Activated B cell treated with CpG ODN at 0.5 μM for 24 hours (primary cell): ENCODE measurements at regions not wholly inside any gene's neighbourhood (a gene's known extent, or its start where the extent isn't known, plus 50 kb on each side); places are given as distances from the start of the nearest gene placed in this dataset.

Experiments used
- ATAC-seq: fragments of 200-7000 bp; cut with Tn5 transposase; one replicate; pipeline ENCODE4 v1.10.0; 2021; ENCODE audit warnings: low read depth, mild to moderate bottlenecking, moderate library complexity
- CTCF ChIA-PET: fragments of 350-600 bp; sonication (Branson Sonifier 250); formaldehyde crosslinking; loops from one replicate; lab custom pipeline; 2021; ENCODE audit warnings: antibody characterized with exemption; lab: Charles Lee
- POLR2A ChIA-PET: fragments of 350-600 bp; sonication (Branson Sonifier 250); formaldehyde crosslinking; loops from one replicate; lab custom pipeline; 2021; ENCODE audit warnings: antibody characterized with exemption; lab: Charles Lee
- DNase-seq: peaks from one replicate; pipeline ENCODE4 v3.0.0; 2022
- H3K27ac Mint-ChIP-seq: one replicate; pipeline ENCODE4 v1.8.0; 2020; ENCODE audit warnings: mixed read lengths
- H3K27me3 Mint-ChIP-seq: one replicate; pipeline ENCODE4 v1.8.0; 2021; ENCODE audit warnings: mixed read lengths
- H3K36me3 Mint-ChIP-seq: one replicate; pipeline ENCODE4 v1.8.0; 2021; ENCODE audit warnings: low read depth, mixed read lengths
- H3K4me1 Mint-ChIP-seq: one replicate; pipeline ENCODE4 v1.8.0; 2021; ENCODE audit warnings: mixed read lengths
- H3K4me3 Mint-ChIP-seq: one replicate; pipeline ENCODE4 v1.8.0; 2020; ENCODE audit warnings: mild to moderate bottlenecking, mixed read lengths
- H3K9me3 Mint-ChIP-seq: one replicate; pipeline ENCODE4 v1.8.0; 2020; ENCODE audit warnings: mixed read lengths
- intact Hi-C: fragments of 100-400 bp; cut with micrococcal nuclease; formaldehyde crosslinking; loops from one replicate; pipeline ENCODE4 v1.15.1; 2024
- TF ChIP-seq, protein P1 (sequence below): fragments of 200-600 bp; IDR thresholded peaks from one replicate; pipeline ENCODE4 v1.8.0; 2022; ENCODE audit warnings: antibody characterized with exemption, mild to moderate bottlenecking

DNA sequence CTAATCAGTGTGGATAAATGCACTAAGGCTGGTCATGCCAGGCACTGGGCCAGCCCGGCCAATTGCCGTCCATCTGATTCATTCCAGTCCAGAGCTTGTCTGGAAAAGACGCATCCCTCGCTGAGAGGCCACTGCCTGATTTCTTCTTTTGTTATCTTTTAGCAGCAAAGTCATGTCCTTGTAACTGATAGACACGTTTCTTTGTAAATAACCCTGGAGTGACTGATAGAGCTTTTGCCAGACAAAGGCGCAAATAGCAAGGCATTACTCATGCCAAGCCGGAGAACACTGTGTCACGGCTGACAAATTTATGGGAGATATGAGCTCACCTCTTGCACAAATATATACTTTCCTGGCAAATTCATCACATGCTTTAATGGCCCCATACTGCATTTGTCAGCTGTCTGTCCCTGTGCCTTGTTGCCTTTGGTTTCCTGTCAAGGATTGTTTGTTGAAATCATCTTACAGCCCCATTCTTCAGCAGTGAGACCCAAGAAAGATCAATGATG lies 164.4 kb downstream of the ETAA1 start:
- no peak overlapping the region for H3K27ac Mint-ChIP-seq
- no peaks in the 10 kb centered on the region for H3K9me3 Mint-ChIP-seq
- H3K27me3 Mint-ChIP-seq: no peaks in the 10 kb centered on the region
- H3K4me3 Mint-ChIP-seq: no peak overlapping the region
- DNase-seq (no peak), ATAC-seq (no peak)
- TF ChIP-seq, protein P1, sequence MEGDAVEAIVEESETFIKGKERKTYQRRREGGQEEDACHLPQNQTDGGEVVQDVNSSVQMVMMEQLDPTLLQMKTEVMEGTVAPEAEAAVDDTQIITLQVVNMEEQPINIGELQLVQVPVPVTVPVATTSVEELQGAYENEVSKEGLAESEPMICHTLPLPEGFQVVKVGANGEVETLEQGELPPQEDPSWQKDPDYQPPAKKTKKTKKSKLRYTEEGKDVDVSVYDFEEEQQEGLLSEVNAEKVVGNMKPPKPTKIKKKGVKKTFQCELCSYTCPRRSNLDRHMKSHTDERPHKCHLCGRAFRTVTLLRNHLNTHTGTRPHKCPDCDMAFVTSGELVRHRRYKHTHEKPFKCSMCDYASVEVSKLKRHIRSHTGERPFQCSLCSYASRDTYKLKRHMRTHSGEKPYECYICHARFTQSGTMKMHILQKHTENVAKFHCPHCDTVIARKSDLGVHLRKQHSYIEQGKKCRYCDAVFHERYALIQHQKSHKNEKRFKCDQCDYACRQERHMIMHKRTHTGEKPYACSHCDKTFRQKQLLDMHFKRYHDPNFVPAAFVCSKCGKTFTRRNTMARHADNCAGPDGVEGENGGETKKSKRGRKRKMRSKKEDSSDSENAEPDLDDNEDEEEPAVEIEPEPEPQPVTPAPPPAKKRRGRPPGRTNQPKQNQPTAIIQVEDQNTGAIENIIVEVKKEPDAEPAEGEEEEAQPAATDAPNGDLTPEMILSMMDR: no peak
- intact Hi-C loops: no loop called here
- CTCF ChIA-PET: no interaction called here
- no peaks in the 10 kb centered on the region for H3K4me1 Mint-ChIP-seq
- H3K36me3 Mint-ChIP-seq: no peaks in the 10 kb centered on the region
- POLR2A ChIA-PET: no interaction called here

DNA sequence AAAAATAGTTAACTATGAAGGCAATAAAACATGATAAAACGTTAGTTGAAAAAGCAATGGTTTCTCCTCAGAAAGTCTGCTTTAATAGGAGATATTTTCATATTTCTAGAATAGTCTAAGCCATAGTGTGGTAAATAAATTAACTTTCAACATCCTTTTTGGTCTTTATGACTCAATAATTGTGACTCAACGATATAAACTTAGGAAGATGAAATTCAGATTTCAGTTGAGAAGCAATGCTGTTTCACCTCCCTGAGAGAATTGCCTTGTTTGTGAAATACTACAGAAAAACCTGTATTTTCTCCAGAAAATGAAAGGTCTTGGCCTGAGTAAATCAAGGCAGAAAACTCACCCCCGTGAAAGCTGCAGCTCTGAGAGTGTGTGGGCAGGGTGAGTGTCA lies 166.9 kb downstream of the ETAA1 start:
- H3K9me3 Mint-ChIP-seq: no peaks in the 10 kb centered on the region
- H3K27me3 Mint-ChIP-seq: no peaks in the 10 kb centered on the region
- H3K4me1 Mint-ChIP-seq: no peaks in the 10 kb centered on the region
- no peak overlapping the region for H3K27ac Mint-ChIP-seq
- intact Hi-C loops: no loop called here
- TF ChIP-seq, protein P1: no peak
- ChIA-PET CTCF (no interaction called here), POLR2A (no interaction called here)
- H3K4me3 Mint-ChIP-seq: no peak overlapping the region
- no peaks in the 10 kb centered on the region for H3K36me3 Mint-ChIP-seq
- DNase-seq (no peak), ATAC-seq (no peak)

DNA sequence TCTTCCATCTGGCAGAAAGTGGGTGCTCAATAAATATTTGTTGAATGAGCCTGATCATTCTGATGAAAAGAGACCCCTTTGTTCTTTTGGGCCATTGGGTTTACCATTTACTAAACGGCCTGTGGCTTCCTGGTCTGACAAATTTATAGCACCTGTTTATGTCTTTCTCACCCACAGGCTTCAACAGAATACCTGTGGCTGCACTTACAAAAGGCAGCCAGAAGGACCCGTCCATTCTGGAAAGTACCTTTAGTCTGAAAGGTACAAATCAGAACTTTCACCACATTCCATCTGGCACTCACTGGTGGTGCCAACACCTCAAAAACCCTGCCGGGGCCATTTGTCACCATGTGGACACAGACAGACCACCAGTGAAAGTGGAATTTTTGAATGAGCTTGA lies 167.5 kb downstream of the ETAA1 start:
- H3K36me3 Mint-ChIP-seq: no peaks in the 10 kb centered on the region

DNA sequence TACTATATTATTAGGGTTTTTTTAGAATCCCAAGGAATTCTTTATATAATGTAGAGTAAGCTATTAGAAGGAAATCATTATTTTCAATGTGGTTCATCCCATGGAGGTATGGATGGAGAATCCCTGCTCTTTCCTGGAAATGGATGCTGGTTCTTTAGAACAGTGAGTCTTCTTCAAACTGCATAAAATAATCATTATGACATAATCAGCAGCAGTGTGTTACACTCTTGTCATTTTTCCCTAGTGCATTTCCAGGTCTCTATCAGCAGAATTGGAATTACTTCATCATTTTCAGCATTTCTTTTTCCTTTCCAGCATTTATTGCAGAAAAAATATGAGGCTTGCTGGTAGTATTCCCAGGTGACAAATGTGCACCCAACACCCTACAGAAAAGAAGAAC lies 168.1 kb downstream of the ETAA1 start:
- no peak overlapping the region for H3K4me3 Mint-ChIP-seq
- H3K36me3 Mint-ChIP-seq: no peaks in the 10 kb centered on the region
- ATAC-seq (no peak), DNase-seq (no peak)
- intact Hi-C loops: no loop called here
- POLR2A ChIA-PET: no interaction called here
- H3K9me3 Mint-ChIP-seq: no peaks in the 10 kb centered on the region
- CTCF ChIA-PET: no interaction called here
- no peak overlapping the region for H3K27ac Mint-ChIP-seq
- no peaks in the 10 kb centered on the region for H3K27me3 Mint-ChIP-seq
- no peaks in the 10 kb centered on the region for H3K4me1 Mint-ChIP-seq
- TF ChIP-seq, protein P1: no peak

More for the DNA sequence above, 167.5 kb downstream of the ETAA1 start:
- ATAC-seq (no peak), DNase-seq (no peak)
- no peaks in the 10 kb centered on the region for H3K4me1 Mint-ChIP-seq
- ChIA-PET POLR2A (no interaction called here), CTCF (no interaction called here)
- intact Hi-C loops: no loop called here
- H3K27me3 Mint-ChIP-seq: no peaks in the 10 kb centered on the region
- no peak overlapping the region for H3K27ac Mint-ChIP-seq
- no peak overlapping the region for H3K4me3 Mint-ChIP-seq
- TF ChIP-seq, protein P1: no peak
- no peaks in the 10 kb centered on the region for H3K9me3 Mint-ChIP-seq

DNA sequence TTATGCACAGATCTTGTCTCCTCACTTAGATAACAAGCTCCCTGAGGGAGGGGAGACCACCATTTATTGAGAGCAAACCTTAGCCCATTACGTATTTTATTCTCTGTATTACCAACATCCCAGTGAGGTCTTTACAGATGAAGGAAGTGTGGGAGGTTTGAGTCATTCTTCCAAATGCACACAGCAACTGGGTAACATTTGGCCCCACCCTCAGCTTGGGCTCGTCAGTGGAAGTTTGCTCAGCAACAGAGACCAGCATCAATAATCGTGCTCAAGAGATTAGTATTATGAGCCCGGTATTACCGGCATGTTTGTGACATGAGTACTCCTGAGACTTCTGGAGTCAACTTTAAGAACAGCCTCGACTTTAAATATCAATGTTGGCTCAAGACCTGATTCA lies 168.6 kb downstream of the ETAA1 start:
- ChIA-PET POLR2A (no interaction called here), CTCF (no interaction called here)
- TF ChIP-seq, protein P1: no peak
- Mint-ChIP-seq H3K27me3 (no peaks in the 10 kb centered on the region), H3K27ac (no peak overlapping the region), H3K36me3 (no peaks in the 10 kb centered on the region), H3K9me3 (no peaks in the 10 kb centered on the region), H3K4me3 (no peak overlapping the region), H3K4me1 (no peaks in the 10 kb centered on the region)
- no peak for DNase-seq
- intact Hi-C loops: no loop called here
- ATAC-seq: no peak
